Neural cell (in vitro differentiated cells): ENCODE measurements at regions not wholly inside any gene's neighbourhood (a gene's known extent, or its start where the extent isn't known, plus 50 kb on each side); places are given as distances from the start of the nearest gene placed in this dataset.

Experiments used
- H2AFZ ChIP-seq: fragments of 200-600, 300-800 bp; sonication (generic), shearing (Covaris generic); 2 replicates; pipeline ENCODE4 v1.6.0; 2014; ENCODE audit warnings: low read depth, mild to moderate bottlenecking, antibody characterized with exemption, low read length, moderate library complexity
- H3F3A ChIP-seq: fragments of 200-600 bp; shearing (Covaris generic); 2 replicates; pipeline ENCODE4 v1.6.1; 2016; ENCODE audit warnings: mild to moderate bottlenecking, moderate library complexity, mixed read lengths, antibody characterized with exemption, low read length; ENCODE audit not compliant: insufficient read depth, poor library complexity, severe bottlenecking
- H3K27ac ChIP-seq: fragments of 200-600, 300-800 bp; sonication (generic), shearing (Covaris generic); 2 replicates; pipeline ENCODE4 v1.5.1; 2014; ENCODE audit warnings: mild to moderate bottlenecking, low read length, moderate library complexity
- H3K27me3 ChIP-seq: fragments of 300-800, 200-600 bp; sonication (generic), shearing (Covaris generic); 2 replicates; pipeline ENCODE4 v1.6.0; 2014; ENCODE audit warnings: mild to moderate bottlenecking, low read depth, low read length, moderate library complexity; ENCODE audit not compliant: insufficient read depth
- H3K36me3 ChIP-seq: fragments of 300-800, 200-600 bp; sonication (generic), shearing (Covaris generic); 2 replicates; pipeline ENCODE4 v1.5.1; 2014; ENCODE audit warnings: mild to moderate bottlenecking, antibody characterized with exemption, low read length, moderate library complexity; ENCODE audit not compliant: insufficient read depth
- H3K4me2 ChIP-seq: fragments of 300-800, 200-600 bp; sonication (generic), shearing (Covaris generic); 2 replicates; pipeline ENCODE4 v1.6.0; 2014; ENCODE audit warnings: mild to moderate bottlenecking, low read length
- H3K4me3 ChIP-seq: fragments of 300-800, 200-600 bp; sonication (generic), shearing (Covaris generic); 2 replicates; pipeline ENCODE4 v1.5.1; 2014; ENCODE audit warnings: mild to moderate bottlenecking, low read length, moderate library complexity
- H3K79me2 ChIP-seq: fragments of 200-600 bp; shearing (Covaris generic); replicated peaks from 2 replicates; pipeline ENCODE4 v1.6.0; 2014; ENCODE audit warnings: mild to moderate bottlenecking, low read length, moderate library complexity; ENCODE audit not compliant: insufficient read depth
- H3K9ac ChIP-seq: fragments of 300-800, 200-600 bp; sonication (generic), shearing (Covaris generic); 2 replicates; pipeline ENCODE4 v1.6.1; 2016; ENCODE audit warnings: mild to moderate bottlenecking, low read length, mixed read lengths
- H3K9me2 ChIP-seq: fragments of 200-600 bp; shearing (Covaris generic); 2 replicates; pipeline ENCODE4 v1.6.1; 2016; ENCODE audit warnings: mild to moderate bottlenecking, low read length, mixed read lengths; ENCODE audit not compliant: insufficient read depth
- H3K9me3 ChIP-seq: fragments of 200-600, 300-800 bp; sonication (generic), shearing (Covaris generic); 2 replicates; pipeline ENCODE4 v1.6.1; 2016; ENCODE audit warnings: mild to moderate bottlenecking, mixed run types, low read length, moderate library complexity, mixed read lengths
- H4K20me1 ChIP-seq: fragments of 200-600 bp; shearing (Covaris generic); 2 replicates; pipeline ENCODE4 v1.6.1; 2016; ENCODE audit warnings: mild to moderate bottlenecking, mixed run types; ENCODE audit not compliant: insufficient read depth
- CTCF ChIP-seq: fragments of 450-650 bp; IDR thresholded peaks from 2 replicates; pipeline ENCODE4 v1.5.1; 2014; ENCODE audit warnings: antibody characterized with exemption, mild to moderate bottlenecking, moderate library complexity; ENCODE audit not compliant: poor library complexity, severe bottlenecking
- EP300 ChIP-seq: fragments of 450-650 bp; conservative IDR thresholded peaks from 2 replicates; pipeline ENCODE4 v1.6.1; 2014; ENCODE audit warnings: antibody characterized with exemption, mild to moderate bottlenecking, moderate library complexity; ENCODE audit not compliant: poor library complexity, severe bottlenecking
- EZH2 ChIP-seq: fragments of 200-600, 300-800 bp; shearing (Covaris generic), sonication (generic); IDR thresholded peaks from 2 replicates; pipeline ENCODE4 v1.6.1; 2014; ENCODE audit warnings: antibody characterized with exemption, low read length, borderline replicate concordance, mild to moderate bottlenecking; ENCODE audit not compliant: insufficient read depth, poor library complexity, severe bottlenecking
- MXI1 ChIP-seq: fragments of 450-650 bp; conservative IDR thresholded peaks from 2 replicates; pipeline ENCODE4 v1.6.1; 2014; ENCODE audit warnings: antibody characterized with exemption, mild to moderate bottlenecking; ENCODE audit not compliant: poor library complexity, severe bottlenecking
- POLR2AphosphoS5 ChIP-seq: IDR thresholded peaks from 2 replicates; pipeline ENCODE4 v1.6.1; 2012
- RAD21 ChIP-seq: fragments of 450-650 bp; conservative IDR thresholded peaks from 2 replicates; pipeline ENCODE4 v1.6.1; 2014; ENCODE audit warnings: antibody characterized with exemption, mild to moderate bottlenecking, moderate library complexity
- REST ChIP-seq: IDR thresholded peaks from 2 replicates; pipeline ENCODE4 v1.6.1; 2012; ENCODE audit warnings: borderline replicate concordance
- SMC3 ChIP-seq: fragments of 450-650 bp; conservative IDR thresholded peaks from 2 replicates; pipeline ENCODE4 v1.6.1; 2014; ENCODE audit warnings: antibody characterized with exemption, mild to moderate bottlenecking, moderate library complexity; ENCODE audit not compliant: poor library complexity
- TAF1 ChIP-seq: IDR thresholded peaks from 2 replicates; pipeline ENCODE4 v1.6.1; 2012; ENCODE audit warnings: low read depth

DNA sequence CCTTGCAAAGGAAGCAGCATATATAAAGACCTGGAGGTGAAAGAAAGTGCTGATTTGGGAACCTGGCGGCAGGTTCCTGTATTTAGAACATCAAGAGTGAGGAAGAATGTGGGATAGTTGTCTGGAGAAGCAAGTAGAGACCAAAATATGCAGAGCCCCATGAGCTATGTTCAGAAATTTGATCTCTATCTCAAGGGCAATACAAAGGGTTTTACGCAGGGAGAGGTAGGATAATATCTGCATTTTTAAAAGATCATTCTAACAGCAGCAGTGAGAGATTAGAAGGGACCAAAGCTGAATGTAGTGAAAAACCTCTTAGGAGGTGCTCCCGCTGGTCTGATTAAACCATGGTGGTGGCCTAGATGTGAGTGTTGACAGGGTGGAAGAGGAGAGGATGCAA lies 453.9 kb upstream of the PKN2 start:
- Histone ChIP-seq H3K9ac (no peak overlapping the region), H3K4me3 (no peak overlapping the region), H4K20me1 (no peaks in the 10 kb centered on the region), H2AFZ (no peak overlapping the region), H3K79me2 (no peaks in the 10 kb centered on the region), H3K4me2 (no peak overlapping the region), H3F3A (no peaks in the 10 kb centered on the region), H3K36me3 (no peaks in the 10 kb centered on the region), H3K9me3 (no peaks in the 10 kb centered on the region), H3K27me3 (no peaks in the 10 kb centered on the region), H3K9me2 (no peaks in the 10 kb centered on the region), H3K27ac (no peak overlapping the region)
- TF ChIP-seq EP300, result no peak
- no peak for TF ChIP-seq TAF1
- no peak for TF ChIP-seq MXI1
- no peak for TF ChIP-seq CTCF
- no peak for TF ChIP-seq EZH2
- TF ChIP-seq REST, result no peak
- TF ChIP-seq SMC3, result no peak
- no peak for TF ChIP-seq POLR2AphosphoS5
- TF ChIP-seq RAD21, result no peak

DNA sequence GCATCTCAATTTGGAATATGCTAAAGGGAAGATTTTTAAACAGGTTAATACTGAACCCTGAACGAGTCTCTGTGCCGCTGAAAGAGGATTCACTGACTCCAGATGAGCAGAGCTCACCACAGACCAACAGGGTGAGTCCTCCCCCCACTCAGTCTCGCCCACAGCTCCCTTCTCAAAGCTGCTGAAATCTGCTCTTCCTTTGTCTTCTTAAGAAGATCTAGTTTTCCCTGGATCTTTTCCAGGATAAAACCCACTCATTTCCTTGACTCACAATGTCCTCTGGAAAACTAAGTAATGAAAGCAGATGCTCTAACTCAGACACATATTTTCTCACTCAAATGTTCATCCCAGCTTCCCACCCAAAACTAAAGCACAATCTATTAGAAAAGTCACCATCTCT lies 447.0 kb upstream of the PKN2 start:
- no peaks in the 10 kb centered on the region for H3K9me3 ChIP-seq
- no peak overlapping the region for H2AFZ ChIP-seq
- TF ChIP-seq POLR2AphosphoS5 (no peak), REST (no peak), TAF1 (no peak), SMC3 (no peak), RAD21 (no peak), EZH2 (no peak), MXI1 (no peak), CTCF (no peak), EP300 (no peak)
- no peaks in the 10 kb centered on the region for H3F3A ChIP-seq
- H3K9me2 ChIP-seq, result no peaks in the 10 kb centered on the region
- no peaks in the 10 kb centered on the region for H3K27me3 ChIP-seq
- no peak overlapping the region for H3K4me2 ChIP-seq
- H3K9ac ChIP-seq, result no peak overlapping the region
- no peak overlapping the region for H3K27ac ChIP-seq
- H3K4me3 ChIP-seq, result no peak overlapping the region
- no peaks in the 10 kb centered on the region for H3K36me3 ChIP-seq
- H4K20me1 ChIP-seq, result no peaks in the 10 kb centered on the region
- H3K79me2 ChIP-seq, result no peaks in the 10 kb centered on the region
